Gastrocnemius medialis (tissue), 4 donors: ENCODE measurements at regions not wholly inside any gene's neighbourhood (a gene's known extent, or its start where the extent isn't known, plus 50 kb on each side); places are given as distances from the start of the nearest gene placed in this dataset.
"Not testable (repeated sequence)": the region's sequence is repeated elsewhere in the genome, so short reads cannot be mapped to it uniquely, and the experiment has no call there.

Experiments used
- ATAC-seq, 2 donors: fragments of 150-250 bp; one replicate each; pipeline ENCODE4 v1.9.1; 2016
- DNase-seq, 2 donors: peaks; one replicate each; pipeline ENCODE4 v3.0.0-alpha.2; 2019
- H3K27ac ChIP-seq, 4 donors: fragments of 200-600 bp; sonication (generic); 1 replicate in 1 of 4; 2 replicates in 3 of 4; pipeline ENCODE4 v1.5.1; 2016 to 2018; ENCODE audit warnings: mild to moderate bottlenecking in 2 of 4, moderate library complexity in 1 of 4
- H3K27me3 ChIP-seq, 3 donors: fragments of 200-600 bp; sonication (generic) in 2 of 3; 1 replicate in 1 of 3; 2 replicates in 2 of 3; pipeline versions ENCODE4 v1.5.1 to v1.6.0; 2016 to 2019; ENCODE audit warnings: mild to moderate bottlenecking in 1 of 3, moderate library complexity in 1 of 3
- H3K36me3 ChIP-seq, 2 donors: fragments of 200-600 bp; sonication (generic) in 1 of 2; one replicate each; pipeline ENCODE4 v1.5.1; 2017 to 2018
- H3K4me1 ChIP-seq, 2 donors: fragments of 200-600 bp; sonication (generic) in 1 of 2; one replicate each; pipeline ENCODE4 v1.5.1; 2016 to 2017; ENCODE audit warnings: mild to moderate bottlenecking in 2 of 2
- H3K4me3 ChIP-seq, 4 donors: fragments of 200-600 bp; sonication (generic) in 3 of 4; 1 replicate in 1 of 4; 2 replicates in 3 of 4; pipeline ENCODE4 v1.5.1; 2016 to 2019; ENCODE audit warnings: mild to moderate bottlenecking in 2 of 4
- H3K9me3 ChIP-seq, 3 donors: fragments of 200-600 bp; sonication (generic) in 2 of 3; 1 replicate in 1 of 3; 2 replicates in 2 of 3; pipeline ENCODE4 v1.5.1; 2016 to 2019
- CTCF ChIP-seq, 5 experiments: fragments of 450-650 bp in 3 of 5; fragments of 200-600 bp in 2 of 5; sonication (generic) in 2 of 5; IDR thresholded peaks in 4 of 5; conservative IDR thresholded peaks in 1 of 5; 1 replicate in 4 of 5; 2 replicates in 1 of 5; pipeline ENCODE4 v1.5.1; 2016 to 2019; ENCODE audit warnings: antibody characterized with exemption in 5 of 5, mild to moderate bottlenecking in 3 of 5, moderate library complexity in 3 of 5
- POLR2A ChIP-seq, 2 donors: fragments of 450-650 bp; IDR thresholded peaks; one replicate each; pipeline ENCODE4 v1.6.1; 2017; ENCODE audit warnings: antibody characterized with exemption in 2 of 2, mild to moderate bottlenecking in 2 of 2, moderate library complexity in 2 of 2
- in situ Hi-C, 4 donors: fragments of 200-750 bp; cut with MboI; loops; one replicate each; pipeline versions ENCODE4 v1.15.0 to v1.8.0; 2017; ENCODE audit warnings: low sequenced_read_pairs in 4 of 4
- intact Hi-C: fragments of 100-400 bp; cut with DNase I; formaldehyde crosslinking; loops from one replicate; pipeline ENCODE4 v1.15.1; 2023; ENCODE audit warnings: low total_unique reads

- H3K36me3 ChIP-seq, result no peaks in the 10 kb centered on the region
- no peak for ATAC-seq
- in situ Hi-C loops, result no loop called here
- no peaks in the 10 kb centered on the region for H3K27me3 ChIP-seq
- no peaks in the 10 kb centered on the region for H3K4me1 ChIP-seq
- H3K4me3 ChIP-seq, result no peak overlapping the region
- TF ChIP-seq CTCF (IDR thresholded peaks at IDR 0.05 in 4 of 5, conservative IDR thresholded peaks at IDR 0.05 in 1 of 5) (no peak), POLR2A (IDR thresholded peaks at IDR 0.05) (no peak)
- H3K9me3 ChIP-seq, result no peaks in the 10 kb centered on the region
- no peak overlapping the region for H3K27ac ChIP-seq
- intact Hi-C loops, result no loop called here
- DNase-seq, result no peak
These were observed 79.0 kb upstream of the CDH7 start for GRCh38 chr18:65671621-65672415.

- DNase-seq, H3K9me3 ChIP-seq, H3K27me3 ChIP-seq, H3K27ac ChIP-seq, in situ Hi-C loops, intact Hi-C loops, ATAC-seq, H3K36me3 ChIP-seq, H3K4me3 ChIP-seq, H3K4me1 ChIP-seq: not testable (repeated sequence)
These were observed 80.7 kb upstream of the CDH7 start for GRCh38 chr18:65670145-65670544.

GRCh38 chr18:65661391-65661790, 89.4 kb upstream of the CDH7 start:
- no peak for DNase-seq
- intact Hi-C loops (no loop called here), in situ Hi-C loops (no loop called here)
- no peak overlapping the region for H3K27ac ChIP-seq
- no peak for ATAC-seq
- no peaks in the 10 kb centered on the region for H3K36me3 ChIP-seq
- no peaks in the 10 kb centered on the region for H3K4me1 ChIP-seq
- no peaks in the 10 kb centered on the region for H3K9me3 ChIP-seq
- no peaks in the 10 kb centered on the region for H3K27me3 ChIP-seq
- no peak for TF ChIP-seq CTCF (IDR thresholded peaks at IDR 0.05 in 4 of 5, conservative IDR thresholded peaks at IDR 0.05 in 1 of 5)
- no peak for TF ChIP-seq POLR2A (IDR thresholded peaks at IDR 0.05)
- H3K4me3 ChIP-seq, result no peak overlapping the region

GRCh38 chr18:65659912-65660311, 90.9 kb upstream of the CDH7 start:
- in situ Hi-C loops (no loop called here), intact Hi-C loops (no loop called here)
- H3K4me3 ChIP-seq, result no peak overlapping the region
- ATAC-seq, result no peak
- no peaks in the 10 kb centered on the region for H3K4me1 ChIP-seq
- no peak for DNase-seq
- H3K36me3 ChIP-seq, result no peaks in the 10 kb centered on the region
- TF ChIP-seq POLR2A (IDR thresholded peaks at IDR 0.05) (no peak), CTCF (IDR thresholded peaks at IDR 0.05 in 4 of 5, conservative IDR thresholded peaks at IDR 0.05 in 1 of 5) (no peak)
- no peaks in the 10 kb centered on the region for H3K27me3 ChIP-seq
- no peak overlapping the region for H3K27ac ChIP-seq
- H3K9me3 ChIP-seq, result no peaks in the 10 kb centered on the region

- ATAC-seq (no peak), DNase-seq (no peak)
- Histone ChIP-seq H3K27ac (no peak overlapping the region), H3K4me3 (no peak overlapping the region), H3K27me3 (no peaks in the 10 kb centered on the region), H3K9me3 (no peaks in the 10 kb centered on the region), H3K4me1 (no peaks in the 10 kb centered on the region), H3K36me3 (no peaks in the 10 kb centered on the region)
- in situ Hi-C loops (no loop called here), intact Hi-C loops (no loop called here)
- TF ChIP-seq CTCF (IDR thresholded peaks at IDR 0.05 in 4 of 5, conservative IDR thresholded peaks at IDR 0.05 in 1 of 5) (no peak), POLR2A (IDR thresholded peaks at IDR 0.05) (no peak)
These were observed 91.5 kb upstream of the CDH7 start for GRCh38 chr18:65659312-65659711.
